ENCODE measurements at regions not wholly inside any gene's neighbourhood (a gene's known extent, or its start where the extent isn't known, plus 50 kb on each side); places are given as distances from the start of the nearest gene placed in this dataset.

DNA sequence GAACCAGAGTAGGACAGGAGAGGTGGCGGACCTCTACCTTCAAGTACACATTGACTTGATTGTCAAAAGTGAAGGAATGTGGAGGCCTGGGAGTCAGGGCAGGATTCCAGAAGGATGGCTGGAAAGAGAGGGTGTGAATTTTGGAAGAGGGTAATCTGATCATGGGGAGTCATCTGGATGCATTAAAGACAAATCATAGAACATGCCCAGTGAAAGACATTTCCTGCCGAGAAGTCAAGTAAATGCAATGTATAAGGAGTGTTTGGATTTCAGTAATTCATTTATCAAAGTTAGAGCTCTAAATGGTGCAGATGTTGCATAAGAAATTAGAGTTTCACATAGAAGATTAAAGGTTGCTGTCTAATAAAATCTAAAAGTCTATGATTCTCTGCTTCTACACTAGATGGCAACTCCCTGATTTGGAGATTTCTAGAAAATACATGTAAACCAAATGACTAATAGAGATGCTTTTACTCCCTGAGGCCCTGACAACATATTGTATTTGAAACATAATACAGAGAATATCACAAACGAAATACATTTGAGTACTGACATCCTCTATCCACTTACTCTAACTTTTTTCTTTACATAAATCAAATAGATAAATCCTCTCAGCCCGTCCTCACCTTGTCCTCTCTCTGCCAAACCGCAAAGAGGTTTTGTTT, 91.3 kb downstream of the KCNA5 start:
- no peaks in the 10 kb centered on the region for H3K9me3 Mint-ChIP-seq
- H3K27ac Mint-ChIP-seq = no peak overlapping the region
- H3K27me3 Mint-ChIP-seq = peaks cover 31 to 36% of the 10 kb centered on the region in 2 donors
- no peaks in the 10 kb centered on the region for H3K36me3 Mint-ChIP-seq (ENCODE audit: insufficient read depth)
- H3K4me1 Mint-ChIP-seq (ENCODE audit: low read depth in 2 of 2) = no peaks in the 10 kb centered on the region
- DNase-seq = no peak
- no peak for ATAC-seq (replicated peaks)
- no peak overlapping the region for H3K4me3 Mint-ChIP-seq

- no peak overlapping the region for H3K27ac Mint-ChIP-seq
- no peaks in the 10 kb centered on the region for H3K36me3 Mint-ChIP-seq (ENCODE audit: insufficient read depth)
- DNase-seq (no peak), ATAC-seq (replicated peaks) (no peak)
- no peaks in the 10 kb centered on the region for H3K4me1 Mint-ChIP-seq (ENCODE audit: low read depth in 2 of 2)
- no peaks in the 10 kb centered on the region for H3K9me3 Mint-ChIP-seq
- no peak overlapping the region for H3K4me3 Mint-ChIP-seq
- H3K27me3 Mint-ChIP-seq = peaks cover 31 to 58% of the 10 kb centered on the region in 2 donors
Measured at GRCh38 chr12:5138256-5138655, 94.6 kb downstream of the KCNA5 start.

- ATAC-seq (replicated peaks) (no peak), DNase-seq (no peak)
- H3K27ac Mint-ChIP-seq = no peak overlapping the region
Measured at GRCh38 chr12:5138845-5139244, 95.2 kb downstream of the KCNA5 start.

GRCh38 chr12:5139751-5140150, 96.1 kb downstream of the KCNA5 start:
- H3K27me3 Mint-ChIP-seq = peaks cover 20 to 58% of the 10 kb centered on the region in 2 donors
- no peaks in the 10 kb centered on the region for H3K9me3 Mint-ChIP-seq
- H3K4me3 Mint-ChIP-seq = no peak overlapping the region
- no peak overlapping the region for H3K27ac Mint-ChIP-seq
- H3K4me1 Mint-ChIP-seq (ENCODE audit: low read depth in 2 of 2) = no peaks in the 10 kb centered on the region
- DNase-seq (no peak), ATAC-seq (replicated peaks) (no peak)
- H3K36me3 Mint-ChIP-seq (ENCODE audit: insufficient read depth) = no peaks in the 10 kb centered on the region

More at GRCh38 chr12:5138845-5139244, 95.2 kb downstream of the KCNA5 start:
- no peak overlapping the region for H3K4me3 Mint-ChIP-seq
- no peaks in the 10 kb centered on the region for H3K4me1 Mint-ChIP-seq (ENCODE audit: low read depth in 2 of 2)
- H3K36me3 Mint-ChIP-seq (ENCODE audit: insufficient read depth) = no peaks in the 10 kb centered on the region
- peaks cover 29 to 58% of the 10 kb centered on the region in 2 donors for H3K27me3 Mint-ChIP-seq
- no peaks in the 10 kb centered on the region for H3K9me3 Mint-ChIP-seq

DNA sequence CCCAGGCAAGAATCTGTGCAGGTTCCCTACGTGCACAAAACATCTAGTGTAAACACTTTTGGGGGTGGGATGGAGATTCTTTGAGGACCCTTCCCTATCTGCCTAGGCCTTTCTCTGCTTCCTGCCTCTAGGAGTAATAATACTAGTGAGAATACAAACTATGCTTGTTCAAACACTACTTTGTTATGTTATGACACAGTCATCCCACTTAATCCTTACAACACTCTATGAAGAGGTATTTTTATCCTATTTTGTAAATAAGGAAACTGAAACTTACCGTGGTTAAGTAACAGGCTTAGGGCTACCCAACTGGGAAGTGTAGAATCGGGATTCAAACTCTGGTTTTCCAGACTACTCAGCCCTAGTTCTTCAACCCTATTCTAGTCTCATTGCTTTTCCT, 96.5 kb downstream of the KCNA5 start:
- H3K36me3 Mint-ChIP-seq (ENCODE audit: insufficient read depth) = no peaks in the 10 kb centered on the region
- no peak overlapping the region for H3K4me3 Mint-ChIP-seq
- H3K27me3 Mint-ChIP-seq = peaks cover 15 to 54% of the 10 kb centered on the region in 2 donors
- no peak overlapping the region for H3K27ac Mint-ChIP-seq
- no peaks in the 10 kb centered on the region for H3K4me1 Mint-ChIP-seq (ENCODE audit: low read depth in 2 of 2)
- ATAC-seq (replicated peaks) (no peak), DNase-seq (no peak)
- H3K9me3 Mint-ChIP-seq = no peaks in the 10 kb centered on the region

- DNase-seq = no peak
- Mint-ChIP-seq H3K36me3 (ENCODE audit: insufficient read depth) (no peaks in the 10 kb centered on the region), H3K4me3 (no peak overlapping the region), H3K4me1 (ENCODE audit: low read depth in 2 of 2) (no peaks in the 10 kb centered on the region), H3K9me3 (no peaks in the 10 kb centered on the region), H3K27me3 (peaks cover 26 to 46% of the 10 kb centered on the region in 2 donors), H3K27ac (no peak overlapping the region)
- no peak for ATAC-seq (replicated peaks)
Measured at GRCh38 chr12:5148880-5149279, 105.2 kb downstream of the KCNA5 start.

DNA sequence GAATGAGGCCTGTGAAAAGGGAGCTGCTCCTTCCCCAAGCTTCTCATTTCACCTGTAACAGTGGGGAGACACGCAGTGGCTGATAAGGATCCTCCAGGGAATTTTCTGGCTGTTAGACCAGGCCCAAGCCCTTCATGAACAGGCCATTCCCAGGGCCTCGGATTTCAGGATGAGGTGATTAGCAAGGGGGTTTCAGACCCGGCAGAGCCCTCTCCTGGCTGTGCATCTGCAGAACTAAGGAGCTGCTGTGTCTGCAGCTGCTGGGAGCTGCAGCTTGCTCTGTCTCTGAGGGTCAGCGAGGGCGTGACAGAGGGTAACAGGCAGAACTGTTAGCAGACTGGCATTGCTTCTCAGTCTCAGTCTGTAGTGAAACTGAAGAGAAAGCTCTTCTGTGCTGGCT, 110.4 kb downstream of the KCNA5 start:
- Mint-ChIP-seq H3K4me3 (no peak overlapping the region), H3K36me3 (ENCODE audit: insufficient read depth) (no peaks in the 10 kb centered on the region), H3K27ac (no peak overlapping the region), H3K9me3 (no peaks in the 10 kb centered on the region), H3K27me3 (peaks cover 16 to 66% of the 10 kb centered on the region in 2 donors), H3K4me1 (ENCODE audit: low read depth in 2 of 2) (no peaks in the 10 kb centered on the region)
- DNase-seq = no peak
- ATAC-seq (replicated peaks) = no peak

- Mint-ChIP-seq H3K4me1 (ENCODE audit: low read depth in 2 of 2) (no peaks in the 10 kb centered on the region), H3K9me3 (no peaks in the 10 kb centered on the region), H3K36me3 (ENCODE audit: insufficient read depth) (no peaks in the 10 kb centered on the region), H3K27me3 (peaks cover 11 to 73% of the 10 kb centered on the region in 2 donors), H3K4me3 (no peak overlapping the region), H3K27ac (no peak overlapping the region)
- no peak for DNase-seq
- ATAC-seq (replicated peaks) = no peak
Measured at GRCh38 chr12:5155866-5156265, 112.2 kb downstream of the KCNA5 start.

DNA sequence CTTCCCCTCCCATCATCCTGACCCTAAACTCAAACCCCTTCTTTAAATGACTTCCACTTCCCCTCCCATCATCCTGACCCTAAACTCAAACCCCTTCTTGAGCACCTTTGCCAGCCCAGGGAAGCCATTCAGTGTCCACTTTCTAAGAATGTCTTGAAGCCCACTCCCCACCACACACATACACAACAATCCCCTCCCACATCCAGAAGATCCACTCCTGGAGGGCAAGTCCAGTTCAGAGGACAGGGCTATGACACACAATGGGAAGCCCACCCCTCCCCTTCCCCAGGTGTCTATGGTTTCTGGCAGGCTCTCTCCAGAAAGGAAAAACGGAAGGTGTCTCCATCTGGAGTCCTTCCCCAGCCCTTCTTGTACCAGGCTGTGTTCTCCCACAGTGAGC, 117.1 kb downstream of the KCNA5 start:
- H3K9me3 Mint-ChIP-seq = no peaks in the 10 kb centered on the region
- peaks cover 12 to 45% of the 10 kb centered on the region in 2 donors for H3K27me3 Mint-ChIP-seq
- H3K36me3 Mint-ChIP-seq (ENCODE audit: insufficient read depth) = no peaks in the 10 kb centered on the region
- H3K27ac Mint-ChIP-seq = no peak overlapping the region
- no peaks in the 10 kb centered on the region for H3K4me1 Mint-ChIP-seq (ENCODE audit: low read depth in 2 of 2)
- no peak for DNase-seq
- H3K4me3 Mint-ChIP-seq = no peak overlapping the region
- no peak for ATAC-seq (replicated peaks)

DNA sequence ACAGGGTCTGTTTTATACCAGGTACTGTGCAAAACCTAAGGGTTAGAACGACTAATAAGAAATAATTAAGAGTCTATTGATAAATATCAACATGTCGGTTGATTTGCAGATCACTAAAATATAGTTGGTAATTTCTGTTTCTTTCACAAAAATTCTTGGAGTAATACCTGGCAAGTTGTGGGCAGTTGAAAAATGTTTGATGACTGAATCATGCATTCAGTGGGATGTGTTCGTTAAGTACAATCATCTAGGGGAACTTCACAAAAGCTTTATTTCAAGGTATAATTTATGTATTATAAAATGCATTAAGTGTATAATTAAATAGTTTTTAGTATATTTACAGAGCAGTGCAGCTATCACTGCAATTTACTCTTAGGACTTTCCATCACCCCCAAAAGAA, 120.0 kb downstream of the KCNA5 start:
- DNase-seq = no peak
- H3K4me1 Mint-ChIP-seq (ENCODE audit: low read depth in 2 of 2) = no peaks in the 10 kb centered on the region
- H3K27me3 Mint-ChIP-seq = peaks cover 12 to 30% of the 10 kb centered on the region in 2 donors
- H3K36me3 Mint-ChIP-seq (ENCODE audit: insufficient read depth) = no peaks in the 10 kb centered on the region
- no peak overlapping the region for H3K27ac Mint-ChIP-seq
- ATAC-seq (replicated peaks) = no peak
- no peaks in the 10 kb centered on the region for H3K9me3 Mint-ChIP-seq
- H3K4me3 Mint-ChIP-seq = no peak overlapping the region

GRCh38 chr12:5165296-5165970, 121.8 kb downstream of the KCNA5 start:
- H3K36me3 Mint-ChIP-seq (ENCODE audit: insufficient read depth) = no peaks in the 10 kb centered on the region
- DNase-seq = no peak
- no peak overlapping the region for H3K27ac Mint-ChIP-seq
- H3K4me3 Mint-ChIP-seq = no peak overlapping the region
- no peaks in the 10 kb centered on the region for H3K9me3 Mint-ChIP-seq
- ATAC-seq (replicated peaks) = no peak
- no peaks in the 10 kb centered on the region for H3K4me1 Mint-ChIP-seq (ENCODE audit: low read depth in 2 of 2)
- H3K27me3 Mint-ChIP-seq = peaks cover 12 to 30% of the 10 kb centered on the region in 2 donors

DNA sequence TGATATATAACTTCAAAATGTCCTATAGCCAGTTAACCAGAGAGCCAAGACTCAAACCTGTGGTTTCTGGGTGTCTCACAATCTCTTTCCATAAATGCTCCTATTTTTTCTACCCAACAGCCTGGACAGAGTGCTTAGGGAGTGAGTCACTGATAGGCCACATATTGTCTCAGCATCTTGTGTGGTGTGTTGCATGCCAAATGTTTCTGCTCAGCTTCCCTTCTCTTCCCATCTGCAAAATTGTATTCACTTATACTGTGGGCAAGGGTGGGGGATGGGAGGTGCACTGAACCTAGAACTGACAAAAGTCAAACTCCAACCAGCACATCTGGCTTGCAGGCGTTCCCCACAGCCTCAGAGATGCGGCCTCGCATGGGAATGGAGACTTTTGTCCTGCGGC, 123.3 kb downstream of the KCNA5 start:
- no peaks in the 10 kb centered on the region for H3K36me3 Mint-ChIP-seq (ENCODE audit: insufficient read depth)
- no peaks in the 10 kb centered on the region for H3K4me1 Mint-ChIP-seq (ENCODE audit: low read depth in 2 of 2)
- H3K27me3 Mint-ChIP-seq = peaks cover 8 to 17% of the 10 kb centered on the region in 2 donors
- DNase-seq (no peak), ATAC-seq (replicated peaks) (no peak)
- no peak overlapping the region for H3K4me3 Mint-ChIP-seq
- no peaks in the 10 kb centered on the region for H3K9me3 Mint-ChIP-seq
- no peak overlapping the region for H3K27ac Mint-ChIP-seq

GRCh38 chr12:5168148-5168547, 124.5 kb downstream of the KCNA5 start:
- Mint-ChIP-seq H3K4me1 (ENCODE audit: low read depth in 2 of 2) (no peaks in the 10 kb centered on the region), H3K36me3 (ENCODE audit: insufficient read depth) (no peaks in the 10 kb centered on the region), H3K27me3 (peaks cover 4 to 24% of the 10 kb centered on the region in 2 donors), H3K4me3 (no peak overlapping the region), H3K27ac (no peak overlapping the region), H3K9me3 (no peaks in the 10 kb centered on the region)
- ATAC-seq (replicated peaks) (no peak), DNase-seq (no peak)

DNA sequence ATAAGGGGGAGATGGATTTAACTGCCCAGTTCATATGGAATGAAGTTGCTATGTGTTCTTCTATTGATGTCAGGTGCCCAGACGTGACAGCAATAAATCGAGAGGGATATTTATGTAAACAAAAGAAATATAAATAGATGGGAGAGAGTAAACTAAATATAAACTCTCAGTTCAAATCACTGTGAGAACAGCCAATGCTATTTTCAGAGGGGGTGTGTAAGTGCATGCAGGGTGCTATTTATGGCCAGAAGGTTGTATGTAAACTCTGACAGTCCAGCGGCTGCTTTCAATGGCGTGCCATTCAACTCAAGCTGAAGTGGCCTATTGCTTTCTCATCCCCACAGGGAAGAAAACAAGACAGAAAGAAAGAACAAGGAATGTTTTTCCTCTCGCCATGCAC, 127.2 kb downstream of the KCNA5 start:
- no peak for DNase-seq
- H3K27me3 Mint-ChIP-seq = peaks cover 11 to 32% of the 10 kb centered on the region in 2 donors
- H3K9me3 Mint-ChIP-seq = peaks cover under 1 to 3% of the 10 kb centered on the region in 2 donors
- no peak overlapping the region for H3K27ac Mint-ChIP-seq
- H3K4me1 Mint-ChIP-seq (ENCODE audit: low read depth in 2 of 2) = no peaks in the 10 kb centered on the region
- ATAC-seq (replicated peaks) = no peak
- no peak overlapping the region for H3K4me3 Mint-ChIP-seq
- H3K36me3 Mint-ChIP-seq (ENCODE audit: insufficient read depth) = no peaks in the 10 kb centered on the region

Data from effector memory CD8-positive, alpha-beta T cell (primary cell).